Stimulated activated CD8-positive, alpha-beta memory T cell treated with anti-CD3 and anti-CD28 coated beads, Interleukin-7, amount 100 ng/mL, for 24 hours (primary cell): ENCODE measurements at regions not wholly inside any gene's neighbourhood (a gene's known extent, or its start where the extent isn't known, plus 50 kb on each side); places are given as distances from the start of the nearest gene placed in this dataset.

Experiments
- DNase-seq: peaks from one replicate; pipeline ENCODE4 v3.0.0-alpha.2; 2020; ENCODE audit warnings: low read depth

- DNase-seq: no peak
These were observed 62.9 kb upstream of the IL17B start for GRCh38 chr5:149441986-149442385.

GRCh38 chr5:149441194-149441753, 62.2 kb upstream of the IL17B start:
- no peak for DNase-seq

- DNase-seq: no peak
These were observed 60.9 kb upstream of the IL17B start for GRCh38 chr5:149439899-149440542.

- DNase-seq: no peak
These were observed 59.6 kb upstream of the IL17B start for GRCh38 chr5:149438711-149439132.

GRCh38 chr5:149438281-149438680, 59.2 kb upstream of the IL17B start:
- no peak for DNase-seq

GRCh38 chr5:149437391-149438040, 58.4 kb upstream of the IL17B start:
- DNase-seq: no peak

GRCh38 chr5:149435660-149436059, 56.6 kb upstream of the IL17B start:
- DNase-seq: no peak

- no peak for DNase-seq
These were observed 55.9 kb upstream of the IL17B start for GRCh38 chr5:149435015-149435376.

- peak; percentile 23 for DNase-seq
These were observed 55.3 kb upstream of the IL17B start for GRCh38 chr5:149434162-149435014.

- no peak for DNase-seq
These were observed 54.5 kb upstream of the IL17B start for GRCh38 chr5:149433524-149434131.

GRCh38 chr5:149432911-149433401, 53.9 kb upstream of the IL17B start:
- DNase-seq: no peak

GRCh38 chr5:149432376-149432775, 53.3 kb upstream of the IL17B start:
- no peak for DNase-seq

- DNase-seq: no peak
These were observed 51.0 kb upstream of the IL17B start for GRCh38 chr5:149429839-149430721.
